ENCODE measurements at regions not wholly inside any gene's neighbourhood (a gene's known extent, or its start where the extent isn't known, plus 50 kb on each side); places are given as distances from the start of the nearest gene placed in this dataset.

- TF ChIP-seq, protein P1, sequence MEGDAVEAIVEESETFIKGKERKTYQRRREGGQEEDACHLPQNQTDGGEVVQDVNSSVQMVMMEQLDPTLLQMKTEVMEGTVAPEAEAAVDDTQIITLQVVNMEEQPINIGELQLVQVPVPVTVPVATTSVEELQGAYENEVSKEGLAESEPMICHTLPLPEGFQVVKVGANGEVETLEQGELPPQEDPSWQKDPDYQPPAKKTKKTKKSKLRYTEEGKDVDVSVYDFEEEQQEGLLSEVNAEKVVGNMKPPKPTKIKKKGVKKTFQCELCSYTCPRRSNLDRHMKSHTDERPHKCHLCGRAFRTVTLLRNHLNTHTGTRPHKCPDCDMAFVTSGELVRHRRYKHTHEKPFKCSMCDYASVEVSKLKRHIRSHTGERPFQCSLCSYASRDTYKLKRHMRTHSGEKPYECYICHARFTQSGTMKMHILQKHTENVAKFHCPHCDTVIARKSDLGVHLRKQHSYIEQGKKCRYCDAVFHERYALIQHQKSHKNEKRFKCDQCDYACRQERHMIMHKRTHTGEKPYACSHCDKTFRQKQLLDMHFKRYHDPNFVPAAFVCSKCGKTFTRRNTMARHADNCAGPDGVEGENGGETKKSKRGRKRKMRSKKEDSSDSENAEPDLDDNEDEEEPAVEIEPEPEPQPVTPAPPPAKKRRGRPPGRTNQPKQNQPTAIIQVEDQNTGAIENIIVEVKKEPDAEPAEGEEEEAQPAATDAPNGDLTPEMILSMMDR (IDR thresholded peaks at IDR 0.05), result no peak
- TF ChIP-seq POLR2A (IDR thresholded peaks at IDR 0.05), result no peak
Measured at GRCh38 chr4:146051728-146052391, 113.2 kb upstream of the ZNF827 start.
